H1 (cell line): ENCODE measurements at regions not wholly inside any gene's neighbourhood (a gene's known extent, or its start where the extent isn't known, plus 50 kb on each side); places are given as distances from the start of the nearest gene placed in this dataset.

Source experiments
- CTCF ChIA-PET: fragments of 300-600 bp; sonication (Branson Sonifier 250); formaldehyde crosslinking; loops from one replicate; lab custom pipeline; 2021; ENCODE audit not compliant: partially characterized antibody; lab: Charles Lee
- POLR2A ChIA-PET: fragments of 300-600 bp; sonication (Branson Sonifier 250); formaldehyde crosslinking; loops from one replicate; lab custom pipeline; 2021; ENCODE audit warnings: inconsistent platforms; ENCODE audit not compliant: partially characterized antibody; lab: Charles Lee
- DNase-seq, 2 experiments: peaks; one replicate each; pipeline versions ENCODE4 v3.0.0 to v3.0.0-alpha.2; 2010 to 2022; ENCODE audit warnings: low spot score in 2 of 2, low read depth in 1 of 2, mixed read lengths in 1 of 2
- FAIRE-seq: peaks from 2 replicates; lab custom pipeline; 2011; peaks lifted over from hg19 to GRCh38; lab: Jason Lieb, UNC
- H2AFZ ChIP-seq: 2 replicates; pipeline ENCODE4 v1.8.1; 2012; ENCODE audit warnings: low read length, inconsistent platforms
- H2AK5ac ChIP-seq: 2 replicates; pipeline ENCODE4 v1.6.1; 2013; ENCODE audit warnings: low read depth, low read length
- H2BK120ac ChIP-seq: replicated peaks from 2 replicates; pipeline ENCODE3; 2013; ENCODE audit warnings: low read depth, low read length, inconsistent platforms
- H2BK12ac ChIP-seq: 2 replicates; pipeline ENCODE4 v1.6.1; 2013; ENCODE audit warnings: low read depth, low read length
- H2BK15ac ChIP-seq: 2 replicates; pipeline ENCODE4 v1.6.1; 2013; ENCODE audit warnings: low read length
- H2BK20ac ChIP-seq: 2 replicates; pipeline ENCODE4 v1.6.1; 2013; ENCODE audit warnings: low read length
- H2BK5ac ChIP-seq: 2 replicates; pipeline ENCODE4 v1.6.1; 2013; ENCODE audit warnings: low read depth, low read length
- H3K14ac ChIP-seq: 2 replicates; pipeline ENCODE4 v1.6.1; 2013; ENCODE audit warnings: inconsistent platforms; ENCODE audit not compliant: insufficient read length
- H3K18ac ChIP-seq: 2 replicates; pipeline ENCODE4 v1.6.1; 2013; ENCODE audit warnings: low read length; ENCODE audit errors: extremely low read depth
- H3K23ac ChIP-seq: 2 replicates; pipeline ENCODE4 v1.6.1; 2013; ENCODE audit warnings: inconsistent platforms; ENCODE audit not compliant: insufficient read length
- H3K23me2 ChIP-seq: 2 replicates; pipeline ENCODE4 v1.6.1; 2013; ENCODE audit warnings: low read depth, low read length
- H3K27ac ChIP-seq: 2 replicates; pipeline ENCODE4 v1.6.1; 2011; ENCODE audit warnings: low read depth, low read length, inconsistent platforms
- H3K27me3 ChIP-seq, 4 experiments: replicated peaks in 1 of 4; 1 replicate in 1 of 4; 2 replicates in 3 of 4; pipeline versions ENCODE4 v1.6.1 to v1.8.1; 2011 to 2013; ENCODE audit warnings: low read length in 3 of 4, mild to moderate bottlenecking in 3 of 4, inconsistent platforms in 2 of 4, mixed read lengths in 2 of 4, moderate library complexity in 1 of 4; ENCODE audit not compliant: control insufficient read depth in 3 of 4, insufficient read depth in 3 of 4; ENCODE audit errors: extremely low read depth in 1 of 4
- H3K36me3 ChIP-seq, 4 experiments: 2 replicates each; pipeline versions ENCODE4 v1.6.1 to v1.8.1; 2011 to 2013; ENCODE audit warnings: mild to moderate bottlenecking in 4 of 4, low read length in 3 of 4, moderate library complexity in 2 of 4, control low read depth in 1 of 4, inconsistent platforms in 1 of 4; ENCODE audit not compliant: insufficient read depth in 4 of 4, control insufficient read depth in 2 of 4
- H3K4ac ChIP-seq: replicated peaks from 2 replicates; pipeline ENCODE3; 2013; ENCODE audit warnings: low read length, low read depth, mixed read lengths, inconsistent platforms; ENCODE audit not compliant: insufficient read length
- H3K4me1 ChIP-seq, 4 experiments: replicated peaks in 1 of 4; 1 replicate in 1 of 4; 2 replicates in 3 of 4; pipeline versions ENCODE4 v1.6.1 to v1.8.1; 2011 to 2013; ENCODE audit warnings: low read length in 3 of 4, inconsistent platforms in 2 of 4, mixed read lengths in 1 of 4; ENCODE audit not compliant: insufficient read depth in 4 of 4, control insufficient read depth in 3 of 4
- H3K4me2 ChIP-seq, 2 experiments: 2 replicates each; pipeline versions ENCODE4 v1.6.1 to v1.8.1; 2011 to 2013; ENCODE audit warnings: low read depth in 2 of 2, low read length in 2 of 2, control low read depth in 1 of 2, inconsistent platforms in 1 of 2, mild to moderate bottlenecking in 1 of 2; ENCODE audit not compliant: insufficient read depth in 1 of 2
- H3K4me3 ChIP-seq, 4 experiments: fragments of 200-600, 300-600 bp in 1 of 4; sonication (generic), shearing (Covaris generic), sonication (Bioruptor Twin) in 1 of 4; 2 replicates each; pipeline versions ENCODE4 v1.5.1 to v1.8.1; 2011 to 2016; ENCODE audit warnings: low read length in 4 of 4, low read depth in 3 of 4, control low read depth in 2 of 4, inconsistent platforms in 2 of 4, mild to moderate bottlenecking in 2 of 4, mixed read lengths in 1 of 4, moderate library complexity in 1 of 4; ENCODE audit not compliant: insufficient read depth in 2 of 4; ENCODE audit errors: extremely low read depth in 1 of 4
- H3K56ac ChIP-seq: replicated peaks from 2 replicates; pipeline ENCODE3; 2013; ENCODE audit warnings: low read depth, mild to moderate bottlenecking, mixed read lengths, low read length, inconsistent platforms; ENCODE audit not compliant: insufficient read length
- H3K79me1 ChIP-seq: 2 replicates; pipeline ENCODE4 v1.6.1; 2013; ENCODE audit warnings: low read depth, low read length, control low read depth
- H3K79me2 ChIP-seq, 2 experiments: 2 replicates each; pipeline versions ENCODE4 v1.6.1 to v1.8.1; 2012 to 2013; ENCODE audit warnings: low read length in 2 of 2, mild to moderate bottlenecking in 2 of 2, inconsistent platforms in 1 of 2; ENCODE audit not compliant: insufficient read depth in 2 of 2, control insufficient read depth in 1 of 2
- H3K9ac ChIP-seq, 4 experiments: replicated peaks in 1 of 4; 1 replicate in 1 of 4; 2 replicates in 3 of 4; pipeline versions ENCODE4 v1.6.1 to v1.8.1; 2011 to 2013; ENCODE audit warnings: low read depth in 3 of 4, low read length in 3 of 4, control low read depth in 2 of 4, mild to moderate bottlenecking in 2 of 4, moderate library complexity in 2 of 4, inconsistent platforms in 1 of 4; ENCODE audit errors: extremely low read depth in 1 of 4
- H3K9me3 ChIP-seq, 2 experiments: 2 replicates each; pipeline versions ENCODE4 v1.6.1 to v1.8.1; 2012 to 2013; ENCODE audit warnings: mild to moderate bottlenecking in 2 of 2, moderate library complexity in 2 of 2, control low read depth in 1 of 2, inconsistent platforms in 1 of 2, low read depth in 1 of 2, low read length in 1 of 2, mixed read lengths in 1 of 2; ENCODE audit not compliant: insufficient read depth in 2 of 2
- H4K20me1 ChIP-seq, 2 experiments: replicated peaks in 1 of 2; 2 replicates each; pipeline versions ENCODE3 to v1.8.1; 2011 to 2013; ENCODE audit warnings: inconsistent platforms in 2 of 2, low read length in 2 of 2, mild to moderate bottlenecking in 1 of 2; ENCODE audit not compliant: insufficient read depth in 2 of 2, control insufficient read depth in 1 of 2
- H4K5ac ChIP-seq: 2 replicates; pipeline ENCODE4 v1.6.1; 2013; ENCODE audit warnings: low read length, low read depth, mixed read lengths, inconsistent platforms; ENCODE audit not compliant: insufficient read length
- H4K8ac ChIP-seq: 2 replicates; pipeline ENCODE4 v1.8.0; 2013; ENCODE audit warnings: mild to moderate bottlenecking, moderate library complexity, low read length, inconsistent platforms; ENCODE audit not compliant: insufficient read depth; ENCODE audit errors: extremely low read depth
- H4K91ac ChIP-seq: replicated peaks from 2 replicates; pipeline ENCODE3; 2013; ENCODE audit warnings: low read length, mixed read lengths, inconsistent platforms; ENCODE audit not compliant: insufficient read length
- BRCA1 ChIP-seq: IDR thresholded peaks from 2 replicates; pipeline ENCODE4 v1.6.1; 2012; ENCODE audit warnings: low read depth, low read length, improper control_type of control experiment
- CBX5 ChIP-seq: fragments of 300-800, 300-1000 bp; sonication (generic); IDR thresholded peaks from 2 replicates; pipeline ENCODE4 v1.7.1; 2016; ENCODE audit warnings: antibody characterized with exemption, low read length, low read depth
- HDAC6 ChIP-seq: IDR thresholded peaks from one replicate; pipeline ENCODE4 v1.7.1; 2012; ENCODE audit warnings: low read depth, mild to moderate bottlenecking, inconsistent platforms, low read length, moderate library complexity
- JUND ChIP-seq: IDR thresholded peaks from 2 replicates; pipeline ENCODE4 v1.6.1; 2011; ENCODE audit warnings: mild to moderate bottlenecking, improper control_type of control experiment, low read length
- KDM4A ChIP-seq: IDR thresholded peaks from one replicate; pipeline ENCODE4 v1.7.1; 2012; ENCODE audit warnings: low read depth, mild to moderate bottlenecking, moderate library complexity, low read length, inconsistent platforms; ENCODE audit not compliant: severe bottlenecking
- POLR2AphosphoS5 ChIP-seq: IDR thresholded peaks from 2 replicates; pipeline ENCODE4 v1.6.1; 2011; ENCODE audit warnings: low read depth, low read length
- RNF2 ChIP-seq: fragments of 200-900, 300-1000 bp; sonication (generic); IDR thresholded peaks from 2 replicates; pipeline ENCODE4 v1.7.1; 2016; ENCODE audit warnings: borderline replicate concordance, low read depth, mild to moderate bottlenecking, antibody characterized with exemption, low read length; ENCODE audit not compliant: poor library complexity, severe bottlenecking; ENCODE audit errors: missing control alignments
- RXRA ChIP-seq: IDR thresholded peaks from 2 replicates; pipeline ENCODE4 v1.6.1; 2011; ENCODE audit warnings: low read depth, mild to moderate bottlenecking, low read length, moderate library complexity; ENCODE audit not compliant: insufficient read depth
- SP2 ChIP-seq: IDR thresholded peaks from 2 replicates; pipeline ENCODE4 v1.6.1; 2012; ENCODE audit warnings: mild to moderate bottlenecking, low read length, inconsistent platforms
- TAF1 ChIP-seq: IDR thresholded peaks from 2 replicates; pipeline ENCODE4 v1.6.1; 2011; ENCODE audit warnings: mild to moderate bottlenecking, low read depth, low read length
- TBP ChIP-seq: IDR thresholded peaks from 2 replicates; pipeline ENCODE4 v1.6.1; 2011; ENCODE audit warnings: low read depth, low read length, improper control_type of control experiment
- TCF12 ChIP-seq: IDR thresholded peaks from 2 replicates; pipeline ENCODE4 v1.6.1; 2011; ENCODE audit warnings: low read depth, mild to moderate bottlenecking, low read length
- YY1 ChIP-seq: IDR thresholded peaks from 2 replicates; pipeline ENCODE4 v1.6.1; 2011; ENCODE audit warnings: low read depth, mild to moderate bottlenecking, low read length
- WGBS, 2 experiments: shearing (Covaris generic) in 1 of 2; methylation state at CpG; one replicate each; pipeline versions ENCODE4 v1.1.6 to v1.1.7; 2013 to 2015; ENCODE audit warnings: low lambda C conversion rate in 2 of 2, mixed read lengths in 2 of 2, inconsistent platforms in 1 of 2, low coverage in 1 of 2, missing lambda C conversion rate in 1 of 2; ENCODE audit not compliant: insufficient replicate concordance in 2 of 2, insufficient coverage in 1 of 2, insufficient read length in 1 of 2; ENCODE audit errors: extremely low coverage in 1 of 2, missing lambda C conversion rate in 1 of 2; 5-methylcytosine and 5-hydroxymethylcytosine counted together

DNA sequence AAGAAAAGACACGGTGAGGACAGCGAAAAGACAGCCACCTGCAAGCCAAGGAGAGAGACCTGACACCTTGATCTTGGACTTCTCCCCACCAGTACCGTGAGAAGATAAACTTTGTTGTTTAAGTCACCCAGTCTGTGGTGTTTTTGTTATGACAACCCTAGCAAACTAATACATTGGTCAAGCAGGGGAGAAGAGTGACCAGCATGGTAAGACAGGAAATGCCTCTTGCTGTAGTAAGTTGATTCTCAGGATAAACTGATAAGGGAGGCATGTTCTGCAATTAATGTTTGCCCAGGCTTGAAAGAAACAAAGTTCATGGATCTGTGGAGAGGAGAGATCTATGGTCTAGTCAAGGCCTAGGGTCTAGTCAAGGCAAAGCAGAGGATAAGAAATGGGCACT lies 801.2 kb downstream of the MAT2B start:
- no peak overlapping the region for H2AK5ac ChIP-seq
- H3K27ac ChIP-seq = no peak overlapping the region

More for the DNA sequence above, 801.2 kb downstream of the MAT2B start:
- H4K91ac ChIP-seq = no peak overlapping the region
- no peak overlapping the region for H2BK15ac ChIP-seq
- no peak overlapping the region for H3K56ac ChIP-seq
- TF ChIP-seq TBP = no peak
- no peak for TF ChIP-seq BRCA1
- TF ChIP-seq POLR2AphosphoS5 = no peak
- TF ChIP-seq CBX5 = no peak
- TF ChIP-seq KDM4A = no peak
- no peak for TF ChIP-seq SP2
- TF ChIP-seq YY1 = no peak
- no peak for TF ChIP-seq RNF2
- no peak for TF ChIP-seq RXRA
- TF ChIP-seq TCF12 = no peak
- no peak for TF ChIP-seq JUND
- no peak for TF ChIP-seq TAF1
- TF ChIP-seq HDAC6 = no peak
- TF ChIP-seq, all 59 proteins: peak for 0
- H3K14ac ChIP-seq = no peak overlapping the region
- H3K4me2 ChIP-seq = no peak overlapping the region
- no peak overlapping the region for H3K4me3 ChIP-seq
- no peaks in the 10 kb centered on the region for H3K23me2 ChIP-seq
- no peak overlapping the region for H3K18ac ChIP-seq
- no peaks in the 10 kb centered on the region for H3K27me3 ChIP-seq
- H2AFZ ChIP-seq = no peak overlapping the region
- H3K79me2 ChIP-seq = no peaks in the 10 kb centered on the region
- WGBS, 2 experiments = 95% methylated on average over 3 of the region's 3 CpGs; no CpG with 5 or more reads in 1 of the 2 experiments
- DNase-seq (no peak), FAIRE-seq (no peak)
- no peak overlapping the region for H2BK20ac ChIP-seq
- H4K5ac ChIP-seq = no peak overlapping the region
- no peak overlapping the region for H3K23ac ChIP-seq
- no peak overlapping the region for H4K8ac ChIP-seq
- H3K4me1 ChIP-seq = no peaks in the 10 kb centered on the region
- no peaks in the 10 kb centered on the region for H4K20me1 ChIP-seq
- POLR2A ChIA-PET = no interaction called here
- H2BK12ac ChIP-seq = no peak overlapping the region
- no peak overlapping the region for H2BK5ac ChIP-seq
- CTCF ChIA-PET = no interaction called here
- no peak overlapping the region for H2BK120ac ChIP-seq
- H3K9me3 ChIP-seq = no peaks in the 10 kb centered on the region
- no peak overlapping the region for H3K9ac ChIP-seq
- no peaks in the 10 kb centered on the region for H3K79me1 ChIP-seq
- H3K36me3 ChIP-seq = no peaks in the 10 kb centered on the region
- H3K4ac ChIP-seq = no peak overlapping the region
